HEK293 (cell line): ENCODE measurements at regions not wholly inside any gene's neighbourhood (a gene's known extent, or its start where the extent isn't known, plus 50 kb on each side); places are given as distances from the start of the nearest gene placed in this dataset.

ENCODE experiments used
- GFI1B ChIP-seq: fragments of 450-650 bp; formaldehyde crosslinking; IDR thresholded peaks from 2 replicates; pipeline ENCODE4 v1.5.1; 2016; ENCODE audit warnings: missing biosample characterization, missing genetic modification characterization
- HOXD13 ChIP-seq: sonication (generic); formaldehyde crosslinking; IDR thresholded peaks from 2 replicates; pipeline ENCODE4 v1.8.0; 2022; ENCODE audit warnings: missing genetic modification reagents, borderline replicate concordance
- PBX3 ChIP-seq: sonication (generic); formaldehyde crosslinking; IDR thresholded peaks from 2 replicates; pipeline ENCODE4 v1.8.1; 2022; ENCODE audit warnings: mild to moderate bottlenecking, moderate library complexity, missing genetic modification reagents
- SCRT2 ChIP-seq: fragments of 450-650 bp; formaldehyde crosslinking; IDR thresholded peaks from 2 replicates; pipeline ENCODE4 v1.5.1; 2016; ENCODE audit warnings: missing biosample characterization, missing genetic modification characterization
- ZNF148 ChIP-seq: fragments of 450-650 bp; formaldehyde crosslinking; IDR thresholded peaks from 2 replicates; pipeline ENCODE4 v1.5.0; 2017; ENCODE audit warnings: missing biosample characterization, missing genetic modification characterization, borderline replicate concordance
- ZNF169 ChIP-seq: fragments of 450-650 bp; formaldehyde crosslinking; IDR thresholded peaks from 2 replicates; pipeline ENCODE4 v1.5.1; 2016; ENCODE audit warnings: missing biosample characterization, missing genetic modification characterization
- ZNF18 ChIP-seq: fragments of 450-650 bp; formaldehyde crosslinking; IDR thresholded peaks from 2 replicates; pipeline ENCODE4 v1.5.1; 2016; ENCODE audit warnings: missing biosample characterization, missing genetic modification characterization
- ZNF548 ChIP-seq: fragments of 450-650 bp; formaldehyde crosslinking; IDR thresholded peaks from 2 replicates; pipeline ENCODE4 v1.5.1; 2016; ENCODE audit warnings: missing biosample characterization, missing genetic modification characterization
- ZNF555 ChIP-seq: fragments of 450-650 bp; formaldehyde crosslinking; conservative IDR thresholded peaks from 2 replicates; pipeline ENCODE4 v1.5.1; 2017; ENCODE audit warnings: missing biosample characterization, mild to moderate bottlenecking, missing genetic modification characterization, inconsistent platforms
- ZNF792 ChIP-seq: fragments of 450-650 bp; formaldehyde crosslinking; IDR thresholded peaks from 2 replicates; pipeline ENCODE4 v1.5.1; 2016; ENCODE audit warnings: missing biosample characterization, missing genetic modification characterization
- ZSCAN16 ChIP-seq: fragments of 450-650 bp; formaldehyde crosslinking; IDR thresholded peaks from 2 replicates; pipeline ENCODE4 v1.5.1; 2016; ENCODE audit warnings: missing biosample characterization, missing genetic modification characterization

GRCh38 chr4:94400191-94400590, 51.6 kb upstream of the PDLIM5 start (continued):
- TF ChIP-seq PBX3 (CRISPR knock-in tag) (no peak), SCRT2 (no peak), ZNF169 (tag by site-specific recombination) (no peak), ZNF18 (no peak), GFI1B (tag by site-specific recombination) (no peak), HOXD13 (no peak), ZNF555 (tag by site-specific recombination) (no peak), ZNF548 (tag by site-specific recombination) (no peak), ZNF792 (no peak), ZSCAN16 (tag by site-specific recombination) (no peak), ZNF148 (tag by site-specific recombination) (no peak)
